ENCODE measurements at regions not wholly inside any gene's neighbourhood (a gene's known extent, or its start where the extent isn't known, plus 50 kb on each side); places are given as distances from the start of the nearest gene placed in this dataset.
"Not testable (repeated sequence)": the region's sequence is repeated elsewhere in the genome, so short reads cannot be mapped to it uniquely, and the experiment has no call there.

- no peak for DNase-seq (ENCODE audit: low spot score)
Observed at GRCh38 chr1:232346844-232347243, 283.1 kb downstream of the SIPA1L2 start.

GRCh38 chr1:232344791-232345399 lies 285.0 kb downstream of the SIPA1L2 start:
- DNase-seq (ENCODE audit: low spot score): no peak

GRCh38 chr1:232344186-232344585 lies 285.7 kb downstream of the SIPA1L2 start:
- not testable (repeated sequence) for DNase-seq (ENCODE audit: low spot score)

GRCh38 chr1:232340446-232340845 lies 289.5 kb downstream of the SIPA1L2 start:
- DNase-seq (ENCODE audit: low spot score): no peak

- DNase-seq (ENCODE audit: low spot score): no peak
Observed at GRCh38 chr1:232339073-232339472, 290.9 kb downstream of the SIPA1L2 start.

- DNase-seq (ENCODE audit: low spot score): no peak
Observed at GRCh38 chr1:232335741-232336293, 294.1 kb downstream of the SIPA1L2 start.

- DNase-seq (ENCODE audit: low spot score): no peak
Observed at GRCh38 chr1:232335261-232335660, 294.7 kb downstream of the SIPA1L2 start.

GRCh38 chr1:232334811-232335210 lies 295.1 kb downstream of the SIPA1L2 start:
- no peak for DNase-seq (ENCODE audit: low spot score)

- no peak for DNase-seq (ENCODE audit: low spot score)
Observed at GRCh38 chr1:232334246-232334645, 295.7 kb downstream of the SIPA1L2 start.

GRCh38 chr1:232333419-232333767 lies 296.5 kb downstream of the SIPA1L2 start:
- no peak for DNase-seq (ENCODE audit: low spot score)

GRCh38 chr1:232332710-232333418 lies 297.1 kb downstream of the SIPA1L2 start:
- DNase-seq (ENCODE audit: low spot score): not testable (repeated sequence)

- DNase-seq (ENCODE audit: low spot score): no peak
Observed at GRCh38 chr1:232329103-232329813, 300.7 kb downstream of the SIPA1L2 start.

GRCh38 chr1:232328486-232329102 lies 301.3 kb downstream of the SIPA1L2 start:
- DNase-seq (ENCODE audit: low spot score): no peak

GRCh38 chr1:232327899-232328298 lies 302.0 kb downstream of the SIPA1L2 start:
- DNase-seq (ENCODE audit: low spot score): no peak

- DNase-seq (ENCODE audit: low spot score): no peak
Observed at GRCh38 chr1:232327269-232327668, 302.7 kb downstream of the SIPA1L2 start.

GRCh38 chr1:232322162-232322734 lies 307.7 kb downstream of the SIPA1L2 start:
- DNase-seq (ENCODE audit: low spot score): no peak

GRCh38 chr1:232319518-232320210 lies 310.3 kb downstream of the SIPA1L2 start:
- no peak for DNase-seq (ENCODE audit: low spot score)

GRCh38 chr1:232319072-232319471 lies 310.9 kb downstream of the SIPA1L2 start:
- no peak for DNase-seq (ENCODE audit: low spot score)

- DNase-seq (ENCODE audit: low spot score): no peak
Observed at GRCh38 chr1:232318143-232318542, 311.8 kb downstream of the SIPA1L2 start.

GRCh38 chr1:232317350-232317749 lies 312.6 kb downstream of the SIPA1L2 start:
- DNase-seq (ENCODE audit: low spot score): no peak

- DNase-seq (ENCODE audit: low spot score): no peak
Observed at GRCh38 chr1:232316864-232317263, 313.1 kb downstream of the SIPA1L2 start.

GRCh38 chr1:232313876-232314275 lies 316.1 kb downstream of the SIPA1L2 start:
- DNase-seq (ENCODE audit: low spot score): not testable (repeated sequence)

All from GM03348 (cell line).